SU-DHL-6 (cell line): ENCODE measurements at regions not wholly inside any gene's neighbourhood (a gene's known extent, or its start where the extent isn't known, plus 50 kb on each side); places are given as distances from the start of the nearest gene placed in this dataset.

Experiments
- H2AFZ ChIP-seq: fragments of 200-600 bp; sonication (generic); 2 replicates; pipeline ENCODE4 v1.6.1; 2014; ENCODE audit warnings: low read depth, mild to moderate bottlenecking, moderate library complexity, mixed read lengths, antibody characterized with exemption, low read length; ENCODE audit not compliant: severe bottlenecking
- H3F3A ChIP-seq: fragments of 200-600 bp; shearing (Covaris generic); 2 replicates; pipeline ENCODE4 v1.6.0; 2016; ENCODE audit warnings: antibody characterized with exemption, mild to moderate bottlenecking; ENCODE audit not compliant: insufficient read depth
- H3K27ac ChIP-seq: fragments of 200-600 bp; sonication (generic); 2 replicates; pipeline ENCODE4 v1.5.1; 2016; ENCODE audit warnings: low read depth, mild to moderate bottlenecking, low read length, moderate library complexity, mixed read lengths
- H3K27me3 ChIP-seq: fragments of 200-600 bp; sonication (generic), shearing (Covaris generic); 2 replicates; pipeline ENCODE4 v1.6.0; 2014; ENCODE audit warnings: mild to moderate bottlenecking, low read length
- H3K36me3 ChIP-seq: fragments of 200-600 bp; sonication (generic); 2 replicates; pipeline ENCODE4 v1.6.1; 2014; ENCODE audit warnings: mild to moderate bottlenecking, low read length, mixed read lengths
- H3K4me2 ChIP-seq: fragments of 300-600, 200-600 bp; shearing (Covaris generic), sonication (generic); 2 replicates; pipeline ENCODE4 v1.6.0; 2014; ENCODE audit warnings: low read length, low read depth, mild to moderate bottlenecking; ENCODE audit not compliant: poor library complexity, severe bottlenecking
- H3K4me3 ChIP-seq: fragments of 200-600 bp; sonication (generic); 2 replicates; pipeline ENCODE4 v1.5.1; 2014; ENCODE audit warnings: antibody characterized with exemption, low read length, mild to moderate bottlenecking, mixed read lengths; ENCODE audit not compliant: insufficient read depth, poor library complexity, severe bottlenecking
- H3K79me2 ChIP-seq: fragments of 200-600 bp; sonication (generic); 2 replicates; pipeline ENCODE4 v1.6.1; 2014; ENCODE audit warnings: mild to moderate bottlenecking, low read length, moderate library complexity; ENCODE audit not compliant: insufficient read depth
- H3K9ac ChIP-seq: fragments of 200-600 bp; sonication (generic); 2 replicates; pipeline ENCODE4 v1.7.0; 2014; ENCODE audit warnings: mild to moderate bottlenecking, low read length
- H3K9me2 ChIP-seq: fragments of 200-600 bp; sonication (generic); replicated peaks from 2 replicates; pipeline ENCODE4 v1.6.1; 2014; ENCODE audit warnings: low read length; ENCODE audit not compliant: insufficient read depth
- H3K9me3 ChIP-seq: fragments of 200-600 bp; sonication (generic); 2 replicates; pipeline ENCODE4 v1.6.1; 2014; ENCODE audit warnings: low read length, mixed read lengths; ENCODE audit not compliant: insufficient read depth
- H4K20me1 ChIP-seq: fragments of 200-600 bp; sonication (generic); 2 replicates; pipeline ENCODE4 v1.6.1; 2014; ENCODE audit warnings: low read depth, mild to moderate bottlenecking, antibody characterized with exemption, low read length, moderate library complexity, mixed read lengths
- EZH2phosphoT487 ChIP-seq: fragments of 200-600 bp; sonication (generic), shearing (Covaris generic); conservative IDR thresholded peaks from 2 replicates; pipeline ENCODE4 v1.6.1; 2018; ENCODE audit warnings: mild to moderate bottlenecking, antibody characterized with exemption, low read length, moderate library complexity, mixed read lengths
- TF ChIP-seq, protein P1 (sequence below): fragments of 200-600 bp; sonication (generic); IDR thresholded peaks from one replicate; pipeline ENCODE4 v1.5.1; 2017; ENCODE audit warnings: antibody characterized with exemption, mild to moderate bottlenecking, low read length, moderate library complexity; ENCODE audit not compliant: insufficient read depth, poor library complexity, severe bottlenecking

DNA sequence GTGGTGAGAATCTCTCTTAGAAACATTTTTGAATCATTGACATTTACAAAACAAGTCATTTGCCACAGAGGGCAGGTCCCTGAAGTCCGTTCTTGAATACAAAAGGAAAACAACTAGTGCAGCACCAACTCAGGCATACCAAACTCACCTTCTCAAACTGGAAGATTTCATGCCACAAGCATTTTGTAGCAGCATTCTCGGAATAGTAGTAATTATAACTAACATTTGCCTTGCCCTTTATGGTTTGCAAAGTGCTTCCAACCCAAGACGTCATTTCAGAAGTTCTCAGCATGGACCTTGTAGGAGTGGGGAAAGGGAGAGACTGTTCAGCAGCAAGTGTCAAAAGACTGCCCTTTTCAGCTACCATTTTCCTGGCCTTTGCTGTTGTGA lies 344.6 kb downstream of the RFC3 start:
- H4K20me1 ChIP-seq: no peaks in the 10 kb centered on the region
- no peak overlapping the region for H2AFZ ChIP-seq
- H3K27me3 ChIP-seq: no peaks in the 10 kb centered on the region
- no peaks in the 10 kb centered on the region for H3K36me3 ChIP-seq
- no peaks in the 10 kb centered on the region for H3K9me3 ChIP-seq
- no peak overlapping the region for H3K9ac ChIP-seq
- H3F3A ChIP-seq: no peaks in the 10 kb centered on the region
- TF ChIP-seq EZH2phosphoT487: no peak
- TF ChIP-seq, protein P1, sequence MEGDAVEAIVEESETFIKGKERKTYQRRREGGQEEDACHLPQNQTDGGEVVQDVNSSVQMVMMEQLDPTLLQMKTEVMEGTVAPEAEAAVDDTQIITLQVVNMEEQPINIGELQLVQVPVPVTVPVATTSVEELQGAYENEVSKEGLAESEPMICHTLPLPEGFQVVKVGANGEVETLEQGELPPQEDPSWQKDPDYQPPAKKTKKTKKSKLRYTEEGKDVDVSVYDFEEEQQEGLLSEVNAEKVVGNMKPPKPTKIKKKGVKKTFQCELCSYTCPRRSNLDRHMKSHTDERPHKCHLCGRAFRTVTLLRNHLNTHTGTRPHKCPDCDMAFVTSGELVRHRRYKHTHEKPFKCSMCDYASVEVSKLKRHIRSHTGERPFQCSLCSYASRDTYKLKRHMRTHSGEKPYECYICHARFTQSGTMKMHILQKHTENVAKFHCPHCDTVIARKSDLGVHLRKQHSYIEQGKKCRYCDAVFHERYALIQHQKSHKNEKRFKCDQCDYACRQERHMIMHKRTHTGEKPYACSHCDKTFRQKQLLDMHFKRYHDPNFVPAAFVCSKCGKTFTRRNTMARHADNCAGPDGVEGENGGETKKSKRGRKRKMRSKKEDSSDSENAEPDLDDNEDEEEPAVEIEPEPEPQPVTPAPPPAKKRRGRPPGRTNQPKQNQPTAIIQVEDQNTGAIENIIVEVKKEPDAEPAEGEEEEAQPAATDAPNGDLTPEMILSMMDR: no peak
- no peak overlapping the region for H3K4me2 ChIP-seq
- no peaks in the 10 kb centered on the region for H3K79me2 ChIP-seq
- no peak overlapping the region for H3K4me3 ChIP-seq
- H3K9me2 ChIP-seq: no peaks in the 10 kb centered on the region
- H3K27ac ChIP-seq: no peak overlapping the region

- H3K9me2 ChIP-seq: no peaks in the 10 kb centered on the region
Observed at GRCh38 chr13:34164582-34164981, 346.6 kb downstream of the RFC3 start.

DNA sequence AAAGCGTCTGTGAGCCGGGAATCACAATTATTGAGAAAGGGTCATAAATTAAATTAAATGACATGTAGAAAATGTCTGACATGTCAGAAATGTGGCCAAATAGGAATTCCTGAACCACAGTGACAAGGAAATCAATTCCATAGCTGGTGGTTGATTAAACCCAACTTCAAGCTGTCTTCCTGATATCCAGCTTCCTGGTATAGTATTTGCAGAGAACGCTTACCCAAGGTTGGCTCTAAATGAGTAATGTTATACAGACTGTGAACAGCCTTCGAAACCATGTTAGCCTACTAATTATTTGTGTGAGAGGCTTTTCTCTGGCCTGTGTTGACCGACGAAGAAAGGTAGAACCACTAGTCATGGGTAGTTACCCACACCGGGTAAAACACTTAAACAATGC lies 347.2 kb downstream of the RFC3 start:
- H3K9me3 ChIP-seq: no peaks in the 10 kb centered on the region
- no peak overlapping the region for H3K4me3 ChIP-seq
- no peaks in the 10 kb centered on the region for H3K79me2 ChIP-seq
- H4K20me1 ChIP-seq: no peaks in the 10 kb centered on the region
- no peak overlapping the region for H3K27ac ChIP-seq
- no peaks in the 10 kb centered on the region for H3F3A ChIP-seq
- no peak overlapping the region for H3K4me2 ChIP-seq
- H3K36me3 ChIP-seq: no peaks in the 10 kb centered on the region
- no peak overlapping the region for H3K9ac ChIP-seq
- no peaks in the 10 kb centered on the region for H3K9me2 ChIP-seq
- no peak overlapping the region for H2AFZ ChIP-seq
- no peak for TF ChIP-seq EZH2phosphoT487
- TF ChIP-seq, protein P1: no peak
- H3K27me3 ChIP-seq: no peaks in the 10 kb centered on the region

More at GRCh38 chr13:34164582-34164981, 346.6 kb downstream of the RFC3 start:
- H3K9ac ChIP-seq: no peak overlapping the region
- no peaks in the 10 kb centered on the region for H3K27me3 ChIP-seq
- no peaks in the 10 kb centered on the region for H3K79me2 ChIP-seq
- H4K20me1 ChIP-seq: no peaks in the 10 kb centered on the region
- H2AFZ ChIP-seq: no peak overlapping the region
- no peaks in the 10 kb centered on the region for H3F3A ChIP-seq
- no peaks in the 10 kb centered on the region for H3K36me3 ChIP-seq
- TF ChIP-seq EZH2phosphoT487: no peak
- TF ChIP-seq, protein P1: no peak
- H3K4me2 ChIP-seq: no peak overlapping the region
- H3K4me3 ChIP-seq: no peak overlapping the region
- H3K27ac ChIP-seq: no peak overlapping the region
- H3K9me3 ChIP-seq: no peaks in the 10 kb centered on the region

GRCh38 chr13:34166406-34166805 lies 348.5 kb downstream of the RFC3 start:
- H2AFZ ChIP-seq: no peak overlapping the region
- TF ChIP-seq, protein P1: no peak
- TF ChIP-seq EZH2phosphoT487: no peak
- no peak overlapping the region for H3K27ac ChIP-seq
- H3K4me2 ChIP-seq: no peak overlapping the region
- no peaks in the 10 kb centered on the region for H4K20me1 ChIP-seq
- H3K9me3 ChIP-seq: no peaks in the 10 kb centered on the region
- H3K36me3 ChIP-seq: no peaks in the 10 kb centered on the region
- H3F3A ChIP-seq: no peaks in the 10 kb centered on the region
- no peak overlapping the region for H3K9ac ChIP-seq
- no peaks in the 10 kb centered on the region for H3K9me2 ChIP-seq
- no peaks in the 10 kb centered on the region for H3K79me2 ChIP-seq
- H3K4me3 ChIP-seq: no peak overlapping the region
- H3K27me3 ChIP-seq: no peaks in the 10 kb centered on the region
